SK-N-SH (cell line): ENCODE measurements at regions not wholly inside any gene's neighbourhood (a gene's known extent, or its start where the extent isn't known, plus 50 kb on each side); places are given as distances from the start of the nearest gene placed in this dataset.

Experiments used
- CTCF ChIA-PET: fragments of 300-600, 350-600 bp; formaldehyde crosslinking; extraction: SDS; loops from one replicate; lab custom pipeline; 2021; lab: Yijun Ruan, JAX
- POLR2A ChIA-PET: fragments of 350-600 bp; sonication (Branson Sonifier 250); formaldehyde crosslinking; extraction: SDS; loops from one replicate; lab custom pipeline; 2020; ENCODE audit warnings: antibody characterized with exemption, inconsistent platforms; lab: Yijun Ruan, JAX
- DNase-seq: peaks from one replicate; pipeline ENCODE4 v3.0.0; 2012
- H2AFZ ChIP-seq: fragments of 200-600 bp; sonication (generic); 2 replicates; pipeline ENCODE4 v1.8.1; 2016; ENCODE audit warnings: antibody characterized with exemption, mild to moderate bottlenecking, low read depth
- H3F3A ChIP-seq: fragments of 200-600 bp; sonication (generic); replicated peaks from 2 replicates; pipeline ENCODE3; 2016; ENCODE audit warnings: antibody characterized with exemption, mild to moderate bottlenecking; ENCODE audit not compliant: insufficient read depth
- H3K27ac ChIP-seq, 2 experiments: fragments of 200-500 bp in 1 of 2; fragments of 200-600 bp in 1 of 2; sonication (Bioruptor generic) in 1 of 2; sonication (generic), shearing (Covaris generic) in 1 of 2; 2 replicates each; pipeline versions ENCODE4 v1.5.1 to v1.6.1; 2014 to 2016; ENCODE audit warnings: low read depth in 2 of 2, inconsistent platforms in 1 of 2, low read length in 1 of 2, mild to moderate bottlenecking in 1 of 2, mixed read lengths in 1 of 2
- H3K27me3 ChIP-seq: fragments of 200-600 bp; sonication (generic), shearing (Covaris generic); 2 replicates; pipeline ENCODE4 v1.6.1; 2016; ENCODE audit warnings: mixed run types; ENCODE audit not compliant: insufficient read depth
- H3K36me3 ChIP-seq, 2 experiments: fragments of 200-500 bp in 1 of 2; fragments of 200-600 bp in 1 of 2; sonication (Bioruptor generic) in 1 of 2; sonication (generic) in 1 of 2; replicated peaks in 1 of 2; 2 replicates each; pipeline versions ENCODE3 to v1.5.1; 2014 to 2016; ENCODE audit warnings: low read length in 1 of 2, mild to moderate bottlenecking in 1 of 2; ENCODE audit not compliant: insufficient read depth in 2 of 2, control insufficient read depth in 1 of 2
- H3K4me1 ChIP-seq, 2 experiments: fragments of 200-500 bp in 1 of 2; fragments of 200-600 bp in 1 of 2; sonication (Bioruptor generic) in 1 of 2; sonication (generic), shearing (Covaris generic) in 1 of 2; 2 replicates each; pipeline versions ENCODE4 v1.5.1 to v1.6.1; 2014 to 2016; ENCODE audit warnings: low read depth in 1 of 2, low read length in 1 of 2, mixed run types in 1 of 2; ENCODE audit not compliant: insufficient read depth in 2 of 2, control insufficient read depth in 1 of 2
- H3K4me2 ChIP-seq: fragments of 200-600 bp; sonication (generic), shearing (Covaris generic); 2 replicates; pipeline ENCODE4 v1.6.1; 2017; ENCODE audit warnings: mixed run types
- H3K4me3 ChIP-seq, 2 experiments: fragments of 200-500 bp in 1 of 2; fragments of 200-600 bp in 1 of 2; sonication (Bioruptor generic) in 1 of 2; sonication (generic), shearing (Covaris generic) in 1 of 2; 2 replicates each; pipeline versions ENCODE4 v1.5.1 to v1.8.1; 2014 to 2016; ENCODE audit warnings: low read depth in 2 of 2, inconsistent platforms in 1 of 2, low read length in 1 of 2, mild to moderate bottlenecking in 1 of 2, mixed read lengths in 1 of 2, moderate library complexity in 1 of 2
- H3K79me2 ChIP-seq: fragments of 200-600 bp; sonication (generic); 2 replicates; pipeline ENCODE4 v1.8.1; 2017; ENCODE audit warnings: mild to moderate bottlenecking; ENCODE audit not compliant: insufficient read depth
- H3K9ac ChIP-seq: fragments of 200-600 bp; sonication (generic); 2 replicates; pipeline ENCODE4 v1.6.1; 2017; ENCODE audit warnings: mixed run types
- H3K9me2 ChIP-seq: fragments of 200-600 bp; sonication (generic); 2 replicates; pipeline ENCODE4 v1.6.1; 2017; ENCODE audit warnings: mixed run types
- H3K9me3 ChIP-seq: fragments of 200-600 bp; sonication (generic); 2 replicates; pipeline ENCODE4 v1.6.1; 2017; ENCODE audit warnings: mixed run types, mild to moderate bottlenecking, moderate library complexity
- H4K20me1 ChIP-seq: fragments of 200-600 bp; sonication (generic); 2 replicates; pipeline ENCODE4 v1.6.1; 2017; ENCODE audit warnings: mild to moderate bottlenecking, mixed run types; ENCODE audit not compliant: insufficient read depth
- CHD2 ChIP-seq: fragments of 150-350 bp; IDR thresholded peaks from 2 replicates; pipeline ENCODE4 v1.6.1; 2018; ENCODE audit warnings: low read length; ENCODE audit not compliant: partially characterized antibody
- CTCF ChIP-seq: fragments of 200-600 bp; sonication (generic); IDR thresholded peaks from 2 replicates; pipeline ENCODE4 v1.6.1; 2017; ENCODE audit warnings: antibody characterized with exemption, mild to moderate bottlenecking, moderate library complexity
- ELF1 ChIP-seq: IDR thresholded peaks from 2 replicates; pipeline ENCODE4 v1.4.0; 2012
- EP300 ChIP-seq, 2 experiments: IDR thresholded peaks; 2 replicates each; pipeline versions ENCODE4 v1.4.0 to v1.6.1; 2012; ENCODE audit warnings: borderline replicate concordance in 1 of 2, low read depth in 1 of 2, low read length in 1 of 2
- EZH2phosphoT487 ChIP-seq: fragments of 200-600 bp; sonication (generic); IDR thresholded peaks from 2 replicates; pipeline ENCODE4 v1.6.1; 2017; ENCODE audit warnings: low read depth, mixed run types, mild to moderate bottlenecking, antibody characterized with exemption, moderate library complexity, borderline replicate concordance
- FOSL2 ChIP-seq: IDR thresholded peaks from 2 replicates; pipeline ENCODE4 v1.4.0; 2012; ENCODE audit warnings: low read depth, mild to moderate bottlenecking, moderate library complexity, borderline replicate concordance
- FOXM1 ChIP-seq: IDR thresholded peaks from 2 replicates; pipeline ENCODE4 v1.4.0; 2012; ENCODE audit warnings: low read depth, mild to moderate bottlenecking
- GATA2 ChIP-seq: sonication (generic); formaldehyde crosslinking; IDR thresholded peaks from 2 replicates; pipeline ENCODE4 v1.5.0; 2020; ENCODE audit warnings: mild to moderate bottlenecking, missing genetic modification reagents
- IRF3 ChIP-seq: fragments of 150-350 bp; IDR thresholded peaks from 2 replicates; pipeline ENCODE4 v1.6.1; 2016; ENCODE audit warnings: mild to moderate bottlenecking, low read depth, low read length
- JUND ChIP-seq: IDR thresholded peaks from 2 replicates; pipeline ENCODE4 v1.4.0; 2012
- NRF1 ChIP-seq: IDR thresholded peaks from 2 replicates; pipeline ENCODE4 v1.6.1; 2012; ENCODE audit warnings: low read depth, mild to moderate bottlenecking, low read length
- POLR2AphosphoS5 ChIP-seq: IDR thresholded peaks from 2 replicates; pipeline ENCODE4 v1.6.1; 2012; ENCODE audit warnings: low read depth, low read length
- RCOR1 ChIP-seq: fragments of 150-350 bp; IDR thresholded peaks from 2 replicates; pipeline ENCODE4 v1.6.1; 2017; ENCODE audit warnings: antibody characterized with exemption, low read length
- RFX5 ChIP-seq: IDR thresholded peaks from 2 replicates; pipeline ENCODE4 v1.6.1; 2012; ENCODE audit warnings: mild to moderate bottlenecking, improper control_type of control experiment, low read length
- SIN3A ChIP-seq: IDR thresholded peaks from 2 replicates; pipeline ENCODE4 v1.6.1; 2012; ENCODE audit warnings: low read depth, mild to moderate bottlenecking, low read length, moderate library complexity, borderline replicate concordance
- SMC3 ChIP-seq: IDR thresholded peaks from 2 replicates; pipeline ENCODE4 v1.6.1; 2012; ENCODE audit warnings: low read depth, low read length, improper control_type of control experiment
- TAF1 ChIP-seq: IDR thresholded peaks from 2 replicates; pipeline ENCODE4 v1.6.1; 2012; ENCODE audit warnings: low read depth, mild to moderate bottlenecking, low read length, moderate library complexity, borderline replicate concordance
- TCF12 ChIP-seq: IDR thresholded peaks from 2 replicates; pipeline ENCODE4 v1.4.0; 2012
- TEAD4 ChIP-seq: IDR thresholded peaks from 2 replicates; pipeline ENCODE4 v1.4.0; 2012; ENCODE audit warnings: mild to moderate bottlenecking, borderline replicate concordance; ENCODE audit not compliant: insufficient read depth
- YY1 ChIP-seq: IDR thresholded peaks from 2 replicates; pipeline ENCODE4 v1.4.0; 2012; ENCODE audit warnings: low read depth, mild to moderate bottlenecking
- WGBS: methylation state at CpG from one replicate; pipeline ENCODE4 v1.1.6; 2017; ENCODE audit warnings: low lambda C conversion rate; 5-methylcytosine and 5-hydroxymethylcytosine counted together

GRCh38 chr17:77425791-77426641 lies 285.2 kb downstream of the SEC14L1 start (continued):
- TF ChIP-seq CTCF (no peak), CHD2 (no peak)

GRCh38 chr17:77426676-77427386 lies 286.1 kb downstream of the SEC14L1 start:
- peaks cover 0 to 3% of the 10 kb centered on the region in 2 experiments for H3K36me3 ChIP-seq
- peak overlapping the region; percentile 65 for H3K4me2 ChIP-seq
- H2AFZ ChIP-seq: no peak overlapping the region
- H3K9me3 ChIP-seq: no peaks in the 10 kb centered on the region
- WGBS: 70% methylated on average over 11 of the region's 11 CpGs
- no peak for DNase-seq
- no peak overlapping the region for H3K4me3 ChIP-seq
- no peak for TF ChIP-seq SMC3
- 0 out of 2 replicates have a peak, but pooled peaks have one; percentile 20 for TF ChIP-seq YY1
- no peak for TF ChIP-seq SIN3A
- TF ChIP-seq RCOR1: 0 out of 2 replicates have a peak, but pooled peaks have one; percentile 30
- TF ChIP-seq, all 33 proteins: peak for 2
- Histone ChIP-seq H3K4me1 (peaks cover 85 to 89% of the 10 kb centered on the region in 2 experiments), H3F3A (peaks cover 68% of the 10 kb centered on the region), H3K9ac (peak overlapping the region; percentile 42; the same call in 1 of the 2 replicates), H3K9me2 (no peaks in the 10 kb centered on the region), H3K27ac (peak overlapping the region; percentile 86 to 96), H3K79me2 (peaks cover 62% of the 10 kb centered on the region), H3K27me3 (no peaks in the 10 kb centered on the region), H4K20me1 (peaks cover 3% of the 10 kb centered on the region; the same call in 1 of the 2 replicates)
- POLR2A ChIA-PET: interaction anchor here (1.0 kb wide), 1 partner anchor 52 kb away, joined by 3 read pairs; no protein-coding TSS in a partner anchor
- CTCF ChIA-PET: interaction anchor here (0.9 to 29.4 kb wide), 13 partner anchors 9 to 750 kb away, joined by 3 to 566 read pairs (median 5); no protein-coding TSS in a partner anchor

- peak overlapping the region; percentile 42; the same call in 1 of the 2 replicates for H3K9ac ChIP-seq
- DNase-seq: peak; percentile 52
- POLR2A ChIA-PET: interaction anchor here (1.0 kb wide), 1 partner anchor 53 kb away, joined by 3 read pairs; no protein-coding TSS in a partner anchor
- TF ChIP-seq TCF12 (peak; percentile 87), POLR2AphosphoS5 (peak; percentile 28; the same call in 1 of the 2 replicates), FOXM1 (no peak), EZH2phosphoT487 (no peak), ELF1 (no peak), SIN3A (peak; percentile 48; the same call in 1 of the 2 replicates), CHD2 (no peak), JUND (peak; percentile 92), TEAD4 (no peak), IRF3 (no peak), GATA2 (CRISPR knock-in tag) (no peak), EP300 (IDR thresholded peaks at IDR 0.05; ENCODE audit: borderline replicate concordance in 1 of 2, low read depth in 1 of 2, low read length in 1 of 2) (peak in 1 of 2 experiments; percentile 77; a peak in 1 of 4 replicates), FOSL2 (peak; percentile 97), SMC3 (no peak), TAF1 (no peak), RFX5 (no peak), NRF1 (no peak)
Observed at GRCh38 chr17:77427391-77427991, 286.7 kb downstream of the SEC14L1 start.

More at GRCh38 chr17:77427391-77427991, 286.7 kb downstream of the SEC14L1 start:
- Histone ChIP-seq H3K36me3 (no peaks in the 10 kb centered on the region), H3F3A (peaks cover 67% of the 10 kb centered on the region), H3K79me2 (peaks cover 63% of the 10 kb centered on the region), H3K4me2 (peak overlapping the region; percentile 65), H3K4me3 (no peak overlapping the region), H3K4me1 (peaks cover 82 to 83% of the 10 kb centered on the region in 2 experiments), H3K9me2 (no peaks in the 10 kb centered on the region), H2AFZ (no peak overlapping the region), H3K27me3 (no peaks in the 10 kb centered on the region), H3K9me3 (no peaks in the 10 kb centered on the region), H4K20me1 (peaks cover 3% of the 10 kb centered on the region; the same call in 1 of the 2 replicates), H3K27ac (peak overlapping the region; percentile 86 to 96)
- CTCF ChIA-PET: interaction anchor here (0.9 to 29.4 kb wide), 15 partner anchors 8 to 749 kb away, joined by 3 to 566 read pairs (median 34); no protein-coding TSS in a partner anchor
- 8% methylated on average over 10 of the region's 14 CpGs for WGBS
